Upper lobe of right lung (tissue), 1 donor: ENCODE measurements at regions not wholly inside any gene's neighbourhood (a gene's known extent, or its start where the extent isn't known, plus 50 kb on each side); places are given as distances from the start of the nearest gene placed in this dataset.

Experiments
- ATAC-seq: fragments of 200-7000 bp; cut with Tn5 transposase; one replicate; pipeline ENCODE4 v1.9.1; 2020; ENCODE audit warnings: mild to moderate bottlenecking, moderate library complexity
- DNase-seq: peaks from one replicate; pipeline ENCODE4 v3.0.0-alpha.2; 2020
- H3K27ac ChIP-seq: fragments of 200-600 bp; one replicate; pipeline ENCODE4 v1.8.0; 2022
- H3K27me3 ChIP-seq: fragments of 200-600 bp; one replicate; pipeline ENCODE4 v1.8.0; 2022; ENCODE audit warnings: mild to moderate bottlenecking
- H3K36me3 ChIP-seq: fragments of 200-600 bp; one replicate; pipeline ENCODE4 v1.8.0; 2022
- H3K4me1 ChIP-seq: fragments of 200-600 bp; one replicate; pipeline ENCODE4 v1.8.0; 2022
- H3K4me3 ChIP-seq: fragments of 200-600 bp; one replicate; pipeline ENCODE4 v1.8.0; 2022; ENCODE audit warnings: mild to moderate bottlenecking
- H3K9me3 ChIP-seq: fragments of 200-600 bp; one replicate; pipeline ENCODE4 v1.8.0; 2022
- CTCF ChIP-seq: fragments of 200-600 bp; IDR thresholded peaks from one replicate; pipeline ENCODE4 v1.8.0; 2022; ENCODE audit warnings: antibody characterized with exemption
- intact Hi-C: fragments of 100-400 bp; cut with DNase I; formaldehyde crosslinking; loops from one replicate; pipeline ENCODE4 v1.11.0; 2022
- donor health status: DM: no; HTN: yes; CAD: no; lungs with severe emphysema.

- ATAC-seq (no peak), DNase-seq (no peak)
- no peaks in the 10 kb centered on the region for H3K4me1 ChIP-seq
- intact Hi-C loops, result no loop called here
- no peaks in the 10 kb centered on the region for H3K27me3 ChIP-seq
- H3K4me3 ChIP-seq, result no peak overlapping the region
- no peaks in the 10 kb centered on the region for H3K36me3 ChIP-seq
- no peak overlapping the region for H3K27ac ChIP-seq
- TF ChIP-seq CTCF, result no peak
- no peaks in the 10 kb centered on the region for H3K9me3 ChIP-seq
These were observed 175.8 kb upstream of the GLRA1 start for GRCh38 chr5:152100462-152100861.

GRCh38 chr5:152097128-152097527 lies 172.5 kb upstream of the GLRA1 start:
- no peak overlapping the region for H3K27ac ChIP-seq
- no peaks in the 10 kb centered on the region for H3K36me3 ChIP-seq
- TF ChIP-seq CTCF, result no peak
- no peaks in the 10 kb centered on the region for H3K9me3 ChIP-seq
- intact Hi-C loops, result no loop called here
- H3K27me3 ChIP-seq, result no peaks in the 10 kb centered on the region
- ATAC-seq, result no peak
- H3K4me3 ChIP-seq, result no peak overlapping the region
- DNase-seq, result no peak
- no peaks in the 10 kb centered on the region for H3K4me1 ChIP-seq

GRCh38 chr5:152094716-152095115 lies 170.1 kb upstream of the GLRA1 start:
- ATAC-seq (no peak), DNase-seq (no peak)
- no peaks in the 10 kb centered on the region for H3K4me1 ChIP-seq
- no peak for TF ChIP-seq CTCF
- intact Hi-C loops, result no loop called here
- no peaks in the 10 kb centered on the region for H3K27me3 ChIP-seq
- no peak overlapping the region for H3K27ac ChIP-seq
- no peaks in the 10 kb centered on the region for H3K9me3 ChIP-seq
- no peak overlapping the region for H3K4me3 ChIP-seq
- no peaks in the 10 kb centered on the region for H3K36me3 ChIP-seq

GRCh38 chr5:152094060-152094459 lies 169.4 kb upstream of the GLRA1 start:
- intact Hi-C loops, result no loop called here
- no peak for TF ChIP-seq CTCF
- Histone ChIP-seq H3K27me3 (no peaks in the 10 kb centered on the region), H3K4me1 (no peaks in the 10 kb centered on the region), H3K9me3 (no peaks in the 10 kb centered on the region), H3K4me3 (no peak overlapping the region), H3K36me3 (no peaks in the 10 kb centered on the region), H3K27ac (no peak overlapping the region)
- ATAC-seq, result no peak
- DNase-seq, result no peak

GRCh38 chr5:152092580-152092979 lies 167.9 kb upstream of the GLRA1 start:
- DNase-seq (no peak), ATAC-seq (peak; percentile 28)
- Histone ChIP-seq H3K4me3 (no peak overlapping the region), H3K36me3 (no peaks in the 10 kb centered on the region), H3K9me3 (no peaks in the 10 kb centered on the region), H3K27ac (no peak overlapping the region), H3K4me1 (no peaks in the 10 kb centered on the region), H3K27me3 (no peaks in the 10 kb centered on the region)
- TF ChIP-seq CTCF, result no peak
- intact Hi-C loops, result no loop called here

- intact Hi-C loops, result no loop called here
- no peaks in the 10 kb centered on the region for H3K27me3 ChIP-seq
- no peak for TF ChIP-seq CTCF
- no peak overlapping the region for H3K4me3 ChIP-seq
- no peak for ATAC-seq
- no peaks in the 10 kb centered on the region for H3K9me3 ChIP-seq
- no peak for DNase-seq
- H3K27ac ChIP-seq, result no peak overlapping the region
- no peaks in the 10 kb centered on the region for H3K4me1 ChIP-seq
- H3K36me3 ChIP-seq, result no peaks in the 10 kb centered on the region
These were observed 165.0 kb upstream of the GLRA1 start for GRCh38 chr5:152089644-152090043.
